Natural killer cell (primary cell): ENCODE measurements at regions not wholly inside any gene's neighbourhood (a gene's known extent, or its start where the extent isn't known, plus 50 kb on each side); places are given as distances from the start of the nearest gene placed in this dataset.
A peak's percentile ranks its signal among the peaks of the same experiment; 100 is the strongest.

ENCODE experiments used
- ATAC-seq, 3 donors: fragments of 150-1000 bp in 2 of 3; fragments of 200-7000 bp in 1 of 3; cut with Tn5 transposase; 1 replicate in 1 of 3; 2 replicates in 2 of 3; pipeline ENCODE4 v1.10.0; 2021; ENCODE audit warnings: mild to moderate bottlenecking in 2 of 3, moderate library complexity in 2 of 3
- DNase-seq, 2 donors: peaks; one replicate each; pipeline versions ENCODE4 v3.0.0 to v3.0.0-alpha.2; 2013 to 2021; ENCODE audit warnings: mixed read lengths in 1 of 2
- H3K27ac ChIP-seq: one replicate; pipeline ENCODE4 v1.5.1; 2013; ENCODE audit warnings: mild to moderate bottlenecking, low read length
- H3K27me3 ChIP-seq: one replicate; pipeline ENCODE4 v1.6.1; 2013; ENCODE audit warnings: low read length; ENCODE audit not compliant: control insufficient read depth, insufficient read depth
- H3K36me3 ChIP-seq: one replicate; pipeline ENCODE4 v1.6.1; 2013; ENCODE audit warnings: low read length; ENCODE audit not compliant: control insufficient read depth, insufficient read depth
- H3K4me1 ChIP-seq: one replicate; pipeline ENCODE4 v1.6.1; 2013; ENCODE audit warnings: low read length; ENCODE audit not compliant: control insufficient read depth, insufficient read depth
- H3K4me3 ChIP-seq: one replicate; pipeline ENCODE4 v1.5.1; 2013; ENCODE audit warnings: low read length
- H3K9me3 ChIP-seq: one replicate; pipeline ENCODE4 v1.6.1; 2013; ENCODE audit warnings: low read length; ENCODE audit not compliant: control insufficient read depth, insufficient read depth
- H3K27ac Mint-ChIP-seq, 2 donors: one replicate each; pipeline ENCODE4 v1.8.0; 2022; ENCODE audit warnings: mild to moderate bottlenecking in 2 of 2, mixed read lengths in 2 of 2, moderate library complexity in 1 of 2
- H3K27me3 Mint-ChIP-seq, 2 donors: one replicate each; pipeline ENCODE4 v1.8.0; 2022; ENCODE audit warnings: low read depth in 2 of 2, mixed read lengths in 2 of 2
- H3K36me3 Mint-ChIP-seq: one replicate; pipeline ENCODE4 v1.8.0; 2022; ENCODE audit warnings: mixed read lengths
- H3K4me1 Mint-ChIP-seq, 2 donors: one replicate each; pipeline ENCODE4 v1.8.0; 2022; ENCODE audit warnings: mixed read lengths in 2 of 2
- H3K4me3 Mint-ChIP-seq: one replicate; pipeline ENCODE4 v1.8.0; 2022; ENCODE audit warnings: mild to moderate bottlenecking, moderate library complexity, mixed read lengths
- H3K9me3 Mint-ChIP-seq, 2 donors: one replicate each; pipeline ENCODE4 v1.8.0; 2022; ENCODE audit warnings: mixed read lengths in 2 of 2
- CTCF ChIP-seq: fragments of 200-600 bp; IDR thresholded peaks from one replicate; pipeline ENCODE4 v1.8.0; 2022; ENCODE audit warnings: antibody characterized with exemption
- WGBS: methylation state at CpG from one replicate; pipeline ENCODE4 v1.1.7; 2013; ENCODE audit warnings: missing lambda C conversion rate; ENCODE audit not compliant: insufficient coverage; 5-methylcytosine and 5-hydroxymethylcytosine counted together
- intact Hi-C: fragments of 100-400 bp; cut with micrococcal nuclease; formaldehyde crosslinking; loops from one replicate; pipeline ENCODE4 v1.14.2; 2022

- ATAC-seq = peak in 1 of 3 donors; percentile 42
- intact Hi-C loops = no loop called here
- no peak overlapping the region for H3K27ac Mint-ChIP-seq
These were observed 333.3 kb upstream of the ACVR2A start for GRCh38 chr2:147511491-147511948.

GRCh38 chr2:147509821-147510220 lies 335.0 kb upstream of the ACVR2A start:
- Histone ChIP-seq H3K27me3 (no peaks in the 10 kb centered on the region), H3K9me3 (no peaks in the 10 kb centered on the region), H3K4me1 (no peaks in the 10 kb centered on the region), H3K4me3 (no peak overlapping the region), H3K36me3 (no peaks in the 10 kb centered on the region), H3K27ac (no peak overlapping the region)
- peaks cover 4 to 18% of the 10 kb centered on the region in 2 donors for H3K4me1 Mint-ChIP-seq
- peaks cover 0 to 2% of the 10 kb centered on the region in 2 donors for H3K9me3 Mint-ChIP-seq
- H3K27ac Mint-ChIP-seq = no peak overlapping the region
- H3K4me3 Mint-ChIP-seq = no peak overlapping the region
- H3K27me3 Mint-ChIP-seq = no peaks in the 10 kb centered on the region
- no peaks in the 10 kb centered on the region for H3K36me3 Mint-ChIP-seq
- no peak for ATAC-seq
- DNase-seq = no peak
- intact Hi-C loops = no loop called here
- no peak for TF ChIP-seq CTCF

More at GRCh38 chr2:147511491-147511948, 333.3 kb upstream of the ACVR2A start:
- no peaks in the 10 kb centered on the region for H3K27me3 ChIP-seq
- Mint-ChIP-seq H3K36me3 (no peaks in the 10 kb centered on the region), H3K4me3 (no peak overlapping the region), H3K4me1 (peaks cover 4 to 20% of the 10 kb centered on the region in 2 donors), H3K9me3 (peaks cover 0 to 2% of the 10 kb centered on the region in 2 donors), H3K27me3 (no peaks in the 10 kb centered on the region)
- no peaks in the 10 kb centered on the region for H3K9me3 ChIP-seq
- DNase-seq = peak in 1 of 2 donors; percentile 35
- H3K4me3 ChIP-seq = no peak overlapping the region
- 93% methylated on average over 3 of the region's 6 CpGs for WGBS
- no peak overlapping the region for H3K27ac ChIP-seq
- no peaks in the 10 kb centered on the region for H3K4me1 ChIP-seq
- no peaks in the 10 kb centered on the region for H3K36me3 ChIP-seq
- TF ChIP-seq CTCF = no peak

- TF ChIP-seq CTCF = no peak
- no peaks in the 10 kb centered on the region for H3K27me3 Mint-ChIP-seq
- H3K4me1 Mint-ChIP-seq = peaks cover 32 to 42% of the 10 kb centered on the region in 2 donors
- Histone ChIP-seq H3K27ac (no peak overlapping the region), H3K9me3 (no peaks in the 10 kb centered on the region), H3K4me1 (no peaks in the 10 kb centered on the region), H3K4me3 (no peak overlapping the region), H3K27me3 (no peaks in the 10 kb centered on the region), H3K36me3 (no peaks in the 10 kb centered on the region)
- H3K9me3 Mint-ChIP-seq = peaks cover 0 to 2% of the 10 kb centered on the region in 2 donors
- 96% methylated on average over 27 of the region's 27 CpGs for WGBS
- DNase-seq = no peak
- H3K27ac Mint-ChIP-seq = no peak overlapping the region
- no peak for ATAC-seq
- no peak overlapping the region for H3K4me3 Mint-ChIP-seq
- peaks cover 10% of the 10 kb centered on the region for H3K36me3 Mint-ChIP-seq
- intact Hi-C loops = no loop called here
These were observed 337.9 kb upstream of the ACVR2A start for GRCh38 chr2:147506889-147507288.

- Histone ChIP-seq H3K27ac (no peak overlapping the region), H3K27me3 (no peaks in the 10 kb centered on the region), H3K4me3 (no peak overlapping the region), H3K36me3 (no peaks in the 10 kb centered on the region), H3K9me3 (no peaks in the 10 kb centered on the region), H3K4me1 (peaks cover 12% of the 10 kb centered on the region)
- H3K36me3 Mint-ChIP-seq = peaks cover 10% of the 10 kb centered on the region
- TF ChIP-seq CTCF = no peak
- no peaks in the 10 kb centered on the region for H3K27me3 Mint-ChIP-seq
- intact Hi-C loops = no loop called here
- ATAC-seq = no peak
- DNase-seq = no peak
- no peaks in the 10 kb centered on the region for H3K9me3 Mint-ChIP-seq
- 91% methylated on average over 3 of the region's 3 CpGs for WGBS
- peak overlapping the region; percentile 18 for H3K4me3 Mint-ChIP-seq
- H3K27ac Mint-ChIP-seq = peak overlapping the region; percentile 3 to 11
- peaks cover 57 to 61% of the 10 kb centered on the region in 2 donors for H3K4me1 Mint-ChIP-seq
These were observed 342.0 kb upstream of the ACVR2A start for GRCh38 chr2:147502711-147503290.
